G401 (cell line): ENCODE measurements at regions not wholly inside any gene's neighbourhood (a gene's known extent, or its start where the extent isn't known, plus 50 kb on each side); places are given as distances from the start of the nearest gene placed in this dataset.

Experiments
- DNase-seq: peaks from one replicate; pipeline ENCODE4 v3.0.0-alpha.2; 2015; ENCODE audit warnings: low spot score
- in situ Hi-C: cut with HindIII; loops from 2 replicates; pipeline ENCODE4 v1.10.0; 2016; ENCODE audit warnings: low sequenced_read_pairs, mixed read lengths

DNA sequence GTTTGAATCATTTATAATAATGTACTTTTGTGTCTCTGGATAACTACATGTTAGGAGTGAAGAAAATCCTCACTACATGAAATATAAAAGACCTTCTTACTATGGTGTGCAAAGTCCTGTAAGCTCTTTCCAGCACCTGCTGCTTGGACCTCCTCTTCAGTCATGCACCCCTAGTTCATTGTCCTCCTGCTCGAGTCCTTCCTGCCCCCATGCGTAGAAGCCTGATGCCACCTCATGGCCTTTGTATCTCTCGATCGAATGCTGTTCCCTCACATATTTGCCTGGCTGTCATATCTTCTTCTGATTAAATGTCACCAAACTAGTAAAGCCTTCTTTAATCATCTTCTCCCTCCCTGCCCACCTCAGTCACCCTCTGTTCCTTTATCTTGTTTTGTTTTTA lies 49.9 kb upstream of the SUCLG2 start:
- in situ Hi-C loops: no loop called here
- no peak for DNase-seq
